ENCODE measurements at regions not wholly inside any gene's neighbourhood (a gene's known extent, or its start where the extent isn't known, plus 50 kb on each side); places are given as distances from the start of the nearest gene placed in this dataset.

DNA sequence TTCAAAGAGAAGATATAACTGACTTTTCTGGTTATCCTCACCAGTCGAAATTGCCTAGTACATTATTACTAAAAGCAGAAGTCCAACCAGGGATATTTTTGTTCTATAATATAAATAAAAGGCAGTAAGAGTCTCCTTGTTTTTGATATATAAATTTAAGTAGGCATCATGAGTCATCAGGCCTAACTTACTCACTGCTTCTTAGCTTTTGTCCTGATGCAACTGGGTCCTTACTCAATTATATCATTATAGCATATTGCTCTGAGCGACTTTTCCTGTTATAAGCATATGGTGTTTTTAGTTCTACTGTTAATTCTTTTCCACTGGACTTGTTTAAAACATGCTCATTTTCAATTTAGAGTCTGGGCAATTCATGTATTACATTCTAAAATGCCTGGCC, 910.1 kb downstream of the MCTP2 start:
- TF ChIP-seq, protein P1, sequence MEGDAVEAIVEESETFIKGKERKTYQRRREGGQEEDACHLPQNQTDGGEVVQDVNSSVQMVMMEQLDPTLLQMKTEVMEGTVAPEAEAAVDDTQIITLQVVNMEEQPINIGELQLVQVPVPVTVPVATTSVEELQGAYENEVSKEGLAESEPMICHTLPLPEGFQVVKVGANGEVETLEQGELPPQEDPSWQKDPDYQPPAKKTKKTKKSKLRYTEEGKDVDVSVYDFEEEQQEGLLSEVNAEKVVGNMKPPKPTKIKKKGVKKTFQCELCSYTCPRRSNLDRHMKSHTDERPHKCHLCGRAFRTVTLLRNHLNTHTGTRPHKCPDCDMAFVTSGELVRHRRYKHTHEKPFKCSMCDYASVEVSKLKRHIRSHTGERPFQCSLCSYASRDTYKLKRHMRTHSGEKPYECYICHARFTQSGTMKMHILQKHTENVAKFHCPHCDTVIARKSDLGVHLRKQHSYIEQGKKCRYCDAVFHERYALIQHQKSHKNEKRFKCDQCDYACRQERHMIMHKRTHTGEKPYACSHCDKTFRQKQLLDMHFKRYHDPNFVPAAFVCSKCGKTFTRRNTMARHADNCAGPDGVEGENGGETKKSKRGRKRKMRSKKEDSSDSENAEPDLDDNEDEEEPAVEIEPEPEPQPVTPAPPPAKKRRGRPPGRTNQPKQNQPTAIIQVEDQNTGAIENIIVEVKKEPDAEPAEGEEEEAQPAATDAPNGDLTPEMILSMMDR (conservative IDR thresholded peaks at IDR 0.05; ENCODE audit: low read length) = no peak
- TF ChIP-seq EZH2phosphoT487 (IDR thresholded peaks at IDR 0.05; ENCODE audit: borderline replicate concordance) = no peak
